ENCODE measurements at regions not wholly inside any gene's neighbourhood (a gene's known extent, or its start where the extent isn't known, plus 50 kb on each side); places are given as distances from the start of the nearest gene placed in this dataset.
"Not testable (repeated sequence)": the region's sequence is repeated elsewhere in the genome, so short reads cannot be mapped to it uniquely, and the experiment has no call there.

- no peak for DNase-seq
These were observed 685.4 kb upstream of the CELF4 start for GRCh38 chr18:38250971-38251370.

DNA sequence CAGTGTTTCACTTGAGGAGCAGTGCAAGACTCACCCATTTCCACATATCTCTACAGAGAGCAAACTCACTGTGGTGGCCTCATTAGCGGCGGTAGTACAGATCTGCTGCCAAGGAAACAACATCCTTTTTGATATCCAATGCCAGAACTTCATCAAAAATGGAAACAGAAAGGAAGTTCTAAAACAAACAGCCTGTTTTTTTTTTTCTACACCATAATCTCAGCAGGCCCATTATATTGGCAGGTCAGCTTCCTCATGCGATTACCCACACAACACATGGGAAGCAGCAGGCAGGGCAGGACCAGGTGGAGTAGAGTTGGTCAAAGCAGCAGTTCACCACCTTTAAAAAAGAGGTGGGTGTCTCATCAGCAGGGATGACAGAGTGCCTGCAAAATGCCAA lies 678.9 kb upstream of the CELF4 start:
- no peak for DNase-seq

GRCh38 chr18:38243291-38243690 lies 677.7 kb upstream of the CELF4 start:
- DNase-seq, result no peak

GRCh38 chr18:38241736-38242135 lies 676.1 kb upstream of the CELF4 start:
- DNase-seq, result no peak

DNA sequence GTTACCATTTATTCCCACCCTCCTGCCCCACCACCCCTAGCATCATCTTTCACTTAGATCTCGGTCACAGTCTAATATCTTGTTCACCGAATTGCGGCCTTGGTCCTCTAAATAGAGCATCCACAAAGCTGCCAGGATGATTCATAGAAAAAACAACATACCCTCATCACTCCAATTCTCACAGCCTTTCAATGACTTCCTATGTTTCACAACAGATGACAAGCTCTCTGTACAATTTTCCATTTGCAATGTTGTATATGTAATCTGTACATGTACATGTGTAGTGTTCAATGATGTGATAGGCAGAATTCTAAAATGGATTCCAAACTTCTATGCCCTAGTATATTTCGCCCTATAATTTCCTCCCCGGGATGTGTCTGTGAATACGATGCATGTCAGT lies 675.6 kb upstream of the CELF4 start:
- no peak for DNase-seq

DNA sequence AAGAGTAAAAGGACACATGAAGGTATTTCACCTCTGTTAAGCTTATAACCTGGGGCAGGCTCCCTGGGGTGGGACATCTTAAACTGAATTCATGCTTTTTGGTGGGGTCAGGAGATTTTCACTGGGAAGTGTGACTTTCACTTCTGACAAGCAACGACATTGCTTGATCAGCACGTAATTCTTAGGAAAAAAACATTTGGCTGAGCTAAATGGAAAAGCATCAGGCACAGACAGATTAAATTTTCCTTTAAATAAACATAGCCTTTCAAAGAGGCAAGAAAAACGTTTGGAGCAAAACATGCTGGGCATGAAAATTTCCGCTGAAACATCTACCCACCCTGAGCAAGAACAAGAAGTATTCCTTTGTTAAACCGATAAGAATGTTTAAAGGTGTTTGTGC lies 674.0 kb upstream of the CELF4 start:
- DNase-seq, result no peak

GRCh38 chr18:38237796-38238195 lies 672.2 kb upstream of the CELF4 start:
- DNase-seq, result no peak

DNA sequence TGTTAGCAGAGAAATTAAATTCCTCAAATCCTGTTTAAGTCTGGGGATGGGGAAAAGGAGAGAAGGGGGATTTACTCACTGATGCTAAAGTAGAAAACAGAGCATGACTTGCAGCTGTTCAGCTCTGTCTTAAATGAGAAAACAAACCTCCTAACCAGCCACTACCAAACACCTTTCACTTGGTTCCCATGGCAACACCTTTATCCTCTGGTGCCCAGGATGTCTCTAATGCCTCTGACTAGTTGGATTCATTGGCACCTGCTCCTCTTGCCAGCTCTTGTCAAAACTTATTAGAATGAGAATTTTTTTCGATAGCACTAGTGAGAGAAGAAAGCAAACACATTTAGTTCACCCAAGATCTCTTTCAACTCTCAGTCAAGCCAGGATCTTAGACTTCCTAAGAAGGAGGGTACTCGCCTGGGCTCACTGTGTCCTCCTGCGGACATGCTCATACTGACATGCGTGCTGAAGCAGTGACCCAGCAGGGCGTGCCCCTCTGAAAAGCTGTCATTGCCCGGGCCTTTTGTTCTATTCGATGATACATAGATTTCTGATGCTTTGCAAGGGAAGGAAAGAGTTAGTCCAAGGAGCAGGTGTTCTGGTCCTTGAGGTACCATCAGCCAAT lies 656.0 kb upstream of the CELF4 start:
- no peak for DNase-seq

- no peak for DNase-seq
These were observed 633.4 kb upstream of the CELF4 start for GRCh38 chr18:38198956-38199355.

DNA sequence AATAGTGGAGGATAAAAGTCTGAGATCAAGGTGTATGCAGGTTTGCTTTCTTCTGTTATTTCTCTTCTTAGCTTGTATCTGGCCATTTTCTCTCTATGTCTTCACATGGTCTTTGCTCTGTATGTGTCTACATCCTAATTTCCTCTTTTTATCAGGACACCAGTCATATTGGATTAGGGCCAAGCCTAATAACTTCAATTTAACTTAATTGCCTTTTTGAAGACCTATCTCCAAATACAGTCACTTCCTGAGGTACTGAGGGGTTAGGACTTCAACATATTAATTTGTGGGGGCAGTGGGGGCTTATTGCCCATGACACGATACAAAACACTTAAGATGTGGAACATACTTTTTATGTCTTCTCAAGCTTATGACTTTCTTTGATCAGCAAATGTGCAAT lies 632.9 kb upstream of the CELF4 start:
- DNase-seq, result no peak

DNA sequence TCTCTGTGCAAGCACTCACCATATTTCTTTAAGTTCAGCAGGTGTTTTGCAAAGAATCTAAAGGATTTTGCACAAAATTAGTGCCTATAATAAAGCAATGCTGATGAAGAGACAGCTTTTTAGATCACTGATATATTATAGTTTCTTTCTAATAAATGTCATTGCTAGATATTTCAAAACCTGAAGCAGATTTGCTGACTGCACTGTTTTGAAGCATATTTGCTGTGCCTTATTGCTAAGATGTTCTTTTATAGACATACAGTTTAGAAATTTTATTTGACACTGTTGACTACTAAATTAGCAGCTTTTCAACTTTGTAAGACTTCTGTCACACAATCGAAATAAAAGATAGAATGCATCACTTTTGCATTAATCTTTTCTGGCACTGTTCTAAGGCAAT lies 620.9 kb upstream of the CELF4 start:
- DNase-seq, result no peak

GRCh38 chr18:38174594-38174993 lies 609.0 kb upstream of the CELF4 start:
- DNase-seq, result no peak

DNA sequence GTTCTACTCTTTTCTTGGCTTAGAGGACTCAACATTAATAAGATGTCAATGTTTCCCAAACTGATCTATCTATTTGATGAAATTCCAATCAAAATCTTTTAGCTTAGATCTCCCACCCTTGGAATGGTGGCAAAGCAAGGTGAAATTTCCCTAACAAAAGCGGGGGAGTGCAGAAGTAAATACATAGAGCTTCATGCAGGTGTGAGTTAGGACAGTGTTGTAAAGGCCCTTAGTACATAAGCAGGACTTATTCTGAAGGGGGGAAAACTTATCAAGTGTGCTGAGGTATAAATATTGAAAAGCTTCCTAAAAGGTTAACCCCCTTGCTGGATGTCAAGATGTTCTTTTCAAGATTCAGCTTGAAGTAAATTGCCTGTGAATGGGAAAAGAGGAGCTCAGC lies 608.6 kb upstream of the CELF4 start:
- DNase-seq, result no peak

- DNase-seq, result no peak
These were observed 605.2 kb upstream of the CELF4 start for GRCh38 chr18:38170845-38171244.

DNA sequence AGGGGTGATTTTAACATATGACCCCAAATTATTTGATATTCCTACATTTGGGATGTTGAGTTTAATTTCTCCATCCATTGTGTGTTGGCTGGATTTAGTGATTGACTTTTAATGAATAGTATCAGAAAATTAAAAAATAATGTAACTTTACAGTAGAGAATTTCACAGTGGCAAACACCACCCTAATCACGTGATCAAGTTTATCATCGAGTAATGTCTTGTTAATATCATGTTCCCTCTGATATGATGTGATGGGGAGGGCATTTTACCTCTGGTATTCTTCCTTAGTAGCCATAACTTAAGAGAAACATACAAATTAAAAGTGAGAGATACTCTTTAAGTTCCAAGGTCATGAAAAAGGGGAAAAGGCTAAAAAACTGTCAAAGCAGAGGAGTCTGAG lies 602.0 kb upstream of the CELF4 start:
- no peak for DNase-seq

- DNase-seq, result not testable (repeated sequence)
These were observed 587.5 kb upstream of the CELF4 start for GRCh38 chr18:38153116-38153515.

- DNase-seq, result no peak
These were observed 551.1 kb upstream of the CELF4 start for GRCh38 chr18:38116716-38117115.

DNA sequence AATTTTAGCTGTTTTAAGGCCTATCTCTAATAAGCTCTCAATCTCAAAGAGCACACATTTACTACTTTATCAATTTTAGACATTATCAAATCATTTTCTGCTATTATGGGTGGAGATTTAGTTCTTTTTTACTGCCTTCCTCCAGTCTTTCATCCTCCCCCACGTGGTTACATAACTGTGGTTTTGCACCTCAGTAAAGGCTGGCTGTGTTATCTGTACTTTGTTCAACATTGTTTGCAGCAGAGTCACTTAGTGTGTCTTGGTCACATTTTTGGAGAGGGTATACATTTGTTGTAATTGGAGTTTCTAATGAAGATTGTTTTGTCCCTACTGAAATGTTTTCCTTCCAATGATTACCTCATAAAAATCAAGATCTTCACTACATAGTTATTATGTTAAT lies 549.6 kb upstream of the CELF4 start:
- no peak for DNase-seq

DNA sequence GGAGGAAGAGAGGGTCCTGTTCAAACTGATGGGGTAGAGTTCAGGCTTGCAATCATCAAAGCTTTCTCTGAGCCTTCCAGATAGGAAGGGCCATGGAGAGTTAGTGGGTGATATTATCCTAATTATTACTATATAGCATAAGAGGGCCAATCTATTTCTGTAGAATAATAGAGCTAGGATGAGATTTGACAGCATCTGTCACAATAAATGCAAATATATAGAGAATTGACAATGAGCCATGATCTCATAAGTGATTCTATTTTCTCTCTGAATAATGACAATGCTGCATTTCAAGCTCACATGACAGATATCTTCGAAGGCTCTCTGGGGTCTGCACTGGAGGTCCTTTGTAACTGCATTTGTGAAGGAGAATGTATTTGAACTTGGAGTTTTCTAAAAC lies 521.9 kb upstream of the CELF4 start:
- DNase-seq, result no peak

DNA sequence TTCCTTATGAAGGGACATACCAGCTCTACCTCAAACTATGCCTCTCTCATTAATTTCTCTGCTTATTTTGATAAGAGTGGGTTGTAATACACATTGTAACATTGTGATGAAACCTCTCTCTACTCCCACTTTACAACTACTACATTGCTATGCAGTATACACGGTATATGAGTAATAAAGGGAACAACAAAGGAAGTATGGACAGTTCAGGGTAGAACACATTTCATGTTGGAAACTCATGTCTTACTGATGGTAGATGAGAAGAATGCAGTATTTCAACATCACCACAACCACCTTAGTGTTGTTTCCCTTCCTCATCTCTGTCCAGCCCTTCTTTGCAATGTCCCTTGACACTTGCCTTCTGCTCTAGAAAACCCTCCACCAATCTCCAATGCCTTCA lies 515.9 kb upstream of the CELF4 start:
- DNase-seq, result no peak

DNA sequence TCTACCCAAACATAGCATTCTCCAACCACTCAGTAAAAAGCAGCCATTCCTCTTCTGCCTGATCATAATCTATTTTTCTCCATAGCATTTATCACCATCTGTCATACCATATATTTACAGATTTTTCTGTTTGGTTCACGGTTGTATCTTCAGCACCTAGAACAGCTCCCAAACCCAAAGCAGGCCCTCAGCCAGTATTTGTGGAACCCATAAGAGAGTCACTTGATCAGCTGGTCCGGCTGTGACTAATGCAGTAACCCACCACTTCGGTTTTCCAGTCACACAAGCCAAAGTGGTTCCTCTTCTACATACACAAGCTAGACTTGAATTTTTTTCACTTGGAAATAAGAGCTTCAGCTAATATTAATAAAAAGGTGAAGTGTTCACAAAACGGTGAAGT lies 511.6 kb upstream of the CELF4 start:
- DNase-seq, result no peak

DNA sequence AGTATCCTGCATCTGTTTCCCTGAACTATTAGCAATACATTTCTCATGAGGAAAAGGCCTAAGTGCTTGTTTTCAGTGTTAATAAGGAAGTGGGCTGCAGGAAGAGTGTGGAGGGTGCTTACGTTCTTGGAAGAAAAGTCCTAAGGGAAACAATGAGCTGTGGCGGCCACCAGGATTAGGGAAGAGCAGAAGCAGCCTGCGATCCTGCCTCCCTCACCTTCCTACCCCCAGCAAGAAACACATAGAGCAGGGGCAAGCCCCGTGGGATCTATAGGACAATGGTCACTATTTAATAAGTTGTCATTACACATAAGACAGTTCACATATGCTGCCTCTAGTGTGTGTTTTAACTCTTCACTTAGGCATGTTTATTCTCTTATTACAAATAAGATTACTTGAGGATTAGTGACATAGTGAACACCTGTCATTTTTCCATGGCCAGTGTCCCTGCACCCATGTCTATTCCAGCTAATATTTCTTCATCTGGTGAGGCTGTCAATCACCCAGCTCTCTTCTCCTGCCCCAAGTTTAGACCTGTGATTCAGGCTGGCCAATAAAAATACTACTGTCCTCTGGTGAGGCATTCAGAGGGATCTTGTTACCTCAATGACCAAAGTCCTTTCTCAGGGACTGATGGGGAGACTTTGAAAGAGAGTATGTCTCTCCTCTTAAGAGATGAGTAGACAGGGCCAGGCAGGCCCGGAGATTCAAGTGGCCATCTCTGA lies 510.9 kb upstream of the CELF4 start:
- no peak for DNase-seq

- no peak for DNase-seq
These were observed 508.8 kb upstream of the CELF4 start for GRCh38 chr18:38074298-38074876.

DNA sequence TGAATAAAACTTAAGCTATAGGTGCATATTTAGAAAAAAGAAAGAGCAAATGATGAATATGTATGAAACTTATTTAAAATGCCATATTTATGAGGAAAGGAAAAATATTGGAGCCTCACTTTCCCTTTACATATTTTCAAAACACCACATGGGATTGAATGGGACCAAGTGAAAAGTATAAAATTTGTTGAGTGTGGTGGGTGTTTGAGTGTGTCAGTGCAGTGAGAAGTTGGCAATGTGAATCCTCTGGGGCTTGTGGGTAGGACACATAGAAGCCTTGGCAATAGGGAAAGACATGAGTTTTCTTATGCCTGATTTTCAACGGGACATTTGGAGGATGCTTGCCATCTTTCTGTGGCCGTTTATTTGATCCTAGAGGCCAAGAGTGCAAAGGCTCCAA lies 502.2 kb upstream of the CELF4 start:
- DNase-seq, result no peak

- DNase-seq, result no peak
These were observed 501.5 kb upstream of the CELF4 start for GRCh38 chr18:38067086-38067485.

All from inflammatory macrophage treated with lipopolysaccharide for 1 hour (primary cell).